Right atrium auricular region (tissue), 2 donors: ENCODE measurements at regions not wholly inside any gene's neighbourhood (a gene's known extent, or its start where the extent isn't known, plus 50 kb on each side); places are given as distances from the start of the nearest gene placed in this dataset.

Source experiments
- DNase-seq: peaks from one replicate; pipeline ENCODE4 v3.0.0-alpha.2; 2019; ENCODE audit warnings: low spot score
- H3K27ac ChIP-seq, 2 donors: fragments of 200-600 bp; sonication (generic); 1 replicate in 1 of 2; 2 replicates in 1 of 2; pipeline ENCODE4 v1.5.1; 2016 to 2019
- H3K27me3 ChIP-seq, 2 donors: fragments of 200-600 bp; sonication (generic); one replicate each; pipeline versions ENCODE4 v1.5.1 to v1.6.0; 2017 to 2019
- H3K36me3 ChIP-seq: fragments of 200-600 bp; sonication (generic); one replicate; pipeline ENCODE4 v1.5.1; 2016
- H3K4me1 ChIP-seq, 2 donors: fragments of 200-600 bp; sonication (generic); one replicate each; pipeline versions ENCODE4 v1.5.1 to v1.6.0; 2017 to 2019
- H3K4me3 ChIP-seq, 2 donors: fragments of 200-600 bp; sonication (generic); 1 replicate in 1 of 2; 2 replicates in 1 of 2; pipeline ENCODE4 v1.5.1; 2017 to 2019; ENCODE audit warnings: mild to moderate bottlenecking in 1 of 2, moderate library complexity in 1 of 2
- H3K9me3 ChIP-seq, 2 donors: fragments of 200-600 bp; sonication (generic); one replicate each; pipeline ENCODE4 v1.5.1; 2019
- TF ChIP-seq, protein P1 (sequence below), 2 donors: fragments of 200-600 bp; sonication (generic); IDR thresholded peaks; one replicate each; pipeline ENCODE4 v1.5.1; 2019; ENCODE audit warnings: antibody characterized with exemption in 2 of 2

DNA sequence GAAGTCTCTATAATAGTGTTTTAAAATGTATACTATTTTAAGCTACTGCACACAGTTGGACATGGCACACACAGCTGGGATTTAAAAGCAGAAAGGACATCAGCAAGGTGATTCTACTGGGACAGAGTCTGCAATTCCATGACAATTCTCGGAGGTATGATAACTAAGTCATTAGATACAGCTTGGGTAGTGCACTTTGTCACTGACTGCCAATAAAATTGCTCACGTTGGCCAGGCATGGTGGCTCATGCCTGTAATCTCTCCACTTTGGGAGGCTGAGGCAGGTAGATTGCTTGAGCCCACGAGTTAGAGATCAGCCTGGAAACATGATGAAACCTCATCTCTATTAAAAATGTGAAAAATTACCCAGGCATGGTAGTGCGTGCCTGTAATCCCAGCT lies 134.1 kb upstream of the SATB2 start:
- no peaks in the 10 kb centered on the region for H3K4me1 ChIP-seq
- no peaks in the 10 kb centered on the region for H3K27me3 ChIP-seq
- no peaks in the 10 kb centered on the region for H3K9me3 ChIP-seq
- no peaks in the 10 kb centered on the region for H3K36me3 ChIP-seq
- no peak overlapping the region for H3K4me3 ChIP-seq
- TF ChIP-seq, protein P1, sequence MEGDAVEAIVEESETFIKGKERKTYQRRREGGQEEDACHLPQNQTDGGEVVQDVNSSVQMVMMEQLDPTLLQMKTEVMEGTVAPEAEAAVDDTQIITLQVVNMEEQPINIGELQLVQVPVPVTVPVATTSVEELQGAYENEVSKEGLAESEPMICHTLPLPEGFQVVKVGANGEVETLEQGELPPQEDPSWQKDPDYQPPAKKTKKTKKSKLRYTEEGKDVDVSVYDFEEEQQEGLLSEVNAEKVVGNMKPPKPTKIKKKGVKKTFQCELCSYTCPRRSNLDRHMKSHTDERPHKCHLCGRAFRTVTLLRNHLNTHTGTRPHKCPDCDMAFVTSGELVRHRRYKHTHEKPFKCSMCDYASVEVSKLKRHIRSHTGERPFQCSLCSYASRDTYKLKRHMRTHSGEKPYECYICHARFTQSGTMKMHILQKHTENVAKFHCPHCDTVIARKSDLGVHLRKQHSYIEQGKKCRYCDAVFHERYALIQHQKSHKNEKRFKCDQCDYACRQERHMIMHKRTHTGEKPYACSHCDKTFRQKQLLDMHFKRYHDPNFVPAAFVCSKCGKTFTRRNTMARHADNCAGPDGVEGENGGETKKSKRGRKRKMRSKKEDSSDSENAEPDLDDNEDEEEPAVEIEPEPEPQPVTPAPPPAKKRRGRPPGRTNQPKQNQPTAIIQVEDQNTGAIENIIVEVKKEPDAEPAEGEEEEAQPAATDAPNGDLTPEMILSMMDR (IDR thresholded peaks at IDR 0.05) = no peak
- no peak for DNase-seq
- no peak overlapping the region for H3K27ac ChIP-seq

DNA sequence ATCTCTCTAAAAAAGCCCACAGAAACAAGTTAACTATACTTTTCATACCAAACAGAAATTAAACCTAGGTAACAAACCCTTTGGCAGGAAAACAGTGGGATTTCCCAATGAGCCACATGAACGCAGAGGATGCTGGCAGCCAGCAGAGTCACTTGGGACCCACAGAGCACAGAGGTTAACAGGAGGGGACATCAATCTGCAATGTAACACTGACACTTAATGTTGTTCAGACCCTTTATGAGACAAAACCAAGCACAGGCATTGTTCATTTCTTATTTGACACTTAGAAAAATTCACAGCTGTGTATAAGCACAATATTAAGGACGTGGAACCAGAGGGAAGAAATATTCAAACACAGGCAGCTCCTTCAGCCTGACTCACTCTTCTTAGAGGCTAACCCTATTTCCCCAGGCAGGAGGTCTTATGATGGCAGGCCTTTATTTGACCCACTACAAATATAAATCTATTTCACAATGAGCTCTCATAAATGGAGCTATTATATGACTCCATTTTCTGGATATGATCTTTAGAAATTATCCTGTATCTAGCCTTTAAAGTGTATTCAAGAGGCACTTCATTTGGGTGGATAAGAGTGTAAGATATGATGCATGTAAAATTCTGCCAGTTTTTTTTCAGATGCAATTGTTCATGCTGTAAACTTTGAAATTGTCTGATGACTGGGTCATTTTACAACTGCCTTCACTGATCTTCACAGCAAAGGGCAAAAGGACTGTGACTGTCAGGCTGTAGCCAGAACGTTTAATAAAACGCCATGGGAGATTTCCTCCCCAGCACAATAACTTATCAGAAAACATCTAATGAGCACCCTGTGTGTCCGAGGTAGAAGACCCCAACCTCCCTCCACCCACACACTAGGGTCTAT lies 132.8 kb upstream of the SATB2 start:
- Histone ChIP-seq H3K27me3 (no peaks in the 10 kb centered on the region), H3K4me3 (no peak overlapping the region), H3K9me3 (no peaks in the 10 kb centered on the region), H3K4me1 (no peaks in the 10 kb centered on the region), H3K27ac (no peak overlapping the region), H3K36me3 (no peaks in the 10 kb centered on the region)
- DNase-seq = no peak
- TF ChIP-seq, protein P1 (IDR thresholded peaks at IDR 0.05) = no peak

GRCh38 chr2:199589306-199589705 lies 131.6 kb upstream of the SATB2 start:
- DNase-seq = no peak
- Histone ChIP-seq H3K27ac (no peak overlapping the region), H3K36me3 (no peaks in the 10 kb centered on the region), H3K9me3 (no peaks in the 10 kb centered on the region), H3K4me3 (no peak overlapping the region), H3K4me1 (no peaks in the 10 kb centered on the region), H3K27me3 (no peaks in the 10 kb centered on the region)
- TF ChIP-seq, protein P1 (IDR thresholded peaks at IDR 0.05) = no peak

GRCh38 chr2:199588054-199588453 lies 130.3 kb upstream of the SATB2 start:
- Histone ChIP-seq H3K27ac (no peak overlapping the region), H3K4me3 (no peak overlapping the region), H3K4me1 (no peaks in the 10 kb centered on the region), H3K9me3 (no peaks in the 10 kb centered on the region), H3K27me3 (no peaks in the 10 kb centered on the region), H3K36me3 (no peaks in the 10 kb centered on the region)
- DNase-seq = no peak
- TF ChIP-seq, protein P1 (IDR thresholded peaks at IDR 0.05) = no peak

GRCh38 chr2:199586646-199587045 lies 128.9 kb upstream of the SATB2 start:
- H3K4me1 ChIP-seq = no peaks in the 10 kb centered on the region
- H3K27ac ChIP-seq = no peak overlapping the region
- H3K4me3 ChIP-seq = no peak overlapping the region
- no peaks in the 10 kb centered on the region for H3K36me3 ChIP-seq
- no peaks in the 10 kb centered on the region for H3K27me3 ChIP-seq
- TF ChIP-seq, protein P1 (IDR thresholded peaks at IDR 0.05) = no peak
- H3K9me3 ChIP-seq = no peaks in the 10 kb centered on the region
- no peak for DNase-seq

DNA sequence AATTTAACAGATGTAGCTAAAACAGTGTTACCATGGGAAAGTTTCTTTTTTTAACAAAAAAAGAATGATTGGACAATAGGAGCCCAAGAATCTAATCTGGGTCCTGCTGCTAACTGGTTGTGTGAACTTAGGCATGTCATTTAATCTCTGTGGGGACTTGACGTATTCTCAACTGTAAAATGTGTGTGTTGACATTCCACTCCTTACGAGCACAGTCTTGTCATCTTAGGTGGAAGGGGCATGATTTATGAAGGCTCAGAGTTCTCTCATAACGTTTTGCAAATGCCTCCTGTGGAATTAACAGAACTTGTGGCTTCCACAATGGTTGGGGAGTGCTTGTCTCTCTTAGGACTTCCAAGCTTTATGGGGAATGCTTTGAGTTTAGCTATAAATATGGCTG lies 125.9 kb upstream of the SATB2 start:
- H3K4me1 ChIP-seq = no peaks in the 10 kb centered on the region
- H3K36me3 ChIP-seq = no peaks in the 10 kb centered on the region
- no peak overlapping the region for H3K4me3 ChIP-seq
- no peak for DNase-seq
- TF ChIP-seq, protein P1 (IDR thresholded peaks at IDR 0.05) = no peak
- no peak overlapping the region for H3K27ac ChIP-seq
- H3K9me3 ChIP-seq = no peaks in the 10 kb centered on the region
- H3K27me3 ChIP-seq = no peaks in the 10 kb centered on the region
